IgD-negative memory B cell (primary cell): ENCODE measurements at regions not wholly inside any gene's neighbourhood (a gene's known extent, or its start where the extent isn't known, plus 50 kb on each side); places are given as distances from the start of the nearest gene placed in this dataset.
"Not testable (repeated sequence)": the region's sequence is repeated elsewhere in the genome, so short reads cannot be mapped to it uniquely, and the experiment has no call there.

Source experiments
- H3K27ac Mint-ChIP-seq, 3 donors: one replicate each; pipeline ENCODE4 v1.8.0; 2020 to 2022; ENCODE audit warnings: mild to moderate bottlenecking in 3 of 3, mixed read lengths in 3 of 3, moderate library complexity in 1 of 3
- H3K27me3 Mint-ChIP-seq: one replicate; pipeline ENCODE4 v1.8.0; 2021; ENCODE audit warnings: mixed read lengths
- H3K36me3 Mint-ChIP-seq: one replicate; pipeline ENCODE4 v1.8.0; 2020; ENCODE audit warnings: mild to moderate bottlenecking, mixed read lengths
- H3K4me1 Mint-ChIP-seq, 3 donors: one replicate each; pipeline ENCODE4 v1.8.0; 2020 to 2022; ENCODE audit warnings: mixed read lengths in 3 of 3, mild to moderate bottlenecking in 1 of 3
- H3K4me3 Mint-ChIP-seq, 4 donors: one replicate each; pipeline ENCODE4 v1.8.0; 2020 to 2022; ENCODE audit warnings: mild to moderate bottlenecking in 4 of 4, mixed read lengths in 4 of 4, moderate library complexity in 3 of 4
- H3K9me3 Mint-ChIP-seq, 3 donors: one replicate each; pipeline ENCODE4 v1.8.0; 2020 to 2021; ENCODE audit warnings: mixed read lengths in 3 of 3, mild to moderate bottlenecking in 1 of 3

- H3K36me3 Mint-ChIP-seq: no peaks in the 10 kb centered on the region
- H3K27me3 Mint-ChIP-seq: no peaks in the 10 kb centered on the region
- H3K27ac Mint-ChIP-seq: no peak overlapping the region
- H3K4me3 Mint-ChIP-seq: no peak overlapping the region
- H3K9me3 Mint-ChIP-seq: peaks cover 0 to 5% (median 0%) of the 10 kb centered on the region in 3 donors
- no peaks in the 10 kb centered on the region for H3K4me1 Mint-ChIP-seq
Observed at GRCh38 chr3:124140746-124141145, 148.8 kb upstream of the ROPN1 start.

GRCh38 chr3:124142389-124142970, 150.6 kb upstream of the ROPN1 start:
- Mint-ChIP-seq H3K4me3 (no peak overlapping the region), H3K4me1 (no peaks in the 10 kb centered on the region), H3K27ac (no peak overlapping the region), H3K36me3 (no peaks in the 10 kb centered on the region), H3K27me3 (no peaks in the 10 kb centered on the region), H3K9me3 (peaks cover 0 to 3% (median 0%) of the 10 kb centered on the region in 3 donors)

GRCh38 chr3:124143047-124143446, 151.1 kb upstream of the ROPN1 start:
- Mint-ChIP-seq H3K9me3 (peaks cover 0 to 3% (median 0%) of the 10 kb centered on the region in 3 donors), H3K27ac (no peak overlapping the region), H3K4me1 (no peaks in the 10 kb centered on the region), H3K36me3 (no peaks in the 10 kb centered on the region), H3K4me3 (no peak overlapping the region), H3K27me3 (no peaks in the 10 kb centered on the region)

- no peaks in the 10 kb centered on the region for H3K4me1 Mint-ChIP-seq
- H3K27me3 Mint-ChIP-seq: no peaks in the 10 kb centered on the region
- no peaks in the 10 kb centered on the region for H3K36me3 Mint-ChIP-seq
- peaks cover 0 to 3% (median 0%) of the 10 kb centered on the region in 3 donors for H3K9me3 Mint-ChIP-seq
- H3K27ac Mint-ChIP-seq: no peak overlapping the region
- H3K4me3 Mint-ChIP-seq: no peak overlapping the region
Observed at GRCh38 chr3:124144035-124144814, 152.3 kb upstream of the ROPN1 start.

- no peaks in the 10 kb centered on the region for H3K36me3 Mint-ChIP-seq
- no peak overlapping the region for H3K27ac Mint-ChIP-seq
Observed at GRCh38 chr3:124147429-124147828, 155.5 kb upstream of the ROPN1 start.

GRCh38 chr3:124147946-124148345, 156.0 kb upstream of the ROPN1 start:
- Mint-ChIP-seq H3K36me3 (no peaks in the 10 kb centered on the region), H3K4me1 (no peaks in the 10 kb centered on the region), H3K27ac (no peak overlapping the region), H3K4me3 (no peak overlapping the region), H3K27me3 (no peaks in the 10 kb centered on the region), H3K9me3 (peaks cover 0 to 3% (median 0%) of the 10 kb centered on the region in 3 donors)

More at GRCh38 chr3:124147429-124147828, 155.5 kb upstream of the ROPN1 start:
- H3K4me1 Mint-ChIP-seq: no peaks in the 10 kb centered on the region
- no peak overlapping the region for H3K4me3 Mint-ChIP-seq
- H3K9me3 Mint-ChIP-seq: peaks cover 0 to 3% (median 0%) of the 10 kb centered on the region in 3 donors
- H3K27me3 Mint-ChIP-seq: no peaks in the 10 kb centered on the region

GRCh38 chr3:124149081-124149480, 157.2 kb upstream of the ROPN1 start:
- no peaks in the 10 kb centered on the region for H3K27me3 Mint-ChIP-seq
- no peak overlapping the region for H3K27ac Mint-ChIP-seq
- no peaks in the 10 kb centered on the region for H3K36me3 Mint-ChIP-seq

GRCh38 chr3:124149771-124150170, 157.8 kb upstream of the ROPN1 start:
- Mint-ChIP-seq H3K9me3 (no peaks in the 10 kb centered on the region), H3K36me3 (no peaks in the 10 kb centered on the region), H3K4me1 (no peaks in the 10 kb centered on the region), H3K4me3 (no peak overlapping the region), H3K27ac (no peak overlapping the region), H3K27me3 (no peaks in the 10 kb centered on the region)

More at GRCh38 chr3:124149081-124149480, 157.2 kb upstream of the ROPN1 start:
- peaks cover 0 to 3% (median 0%) of the 10 kb centered on the region in 3 donors for H3K9me3 Mint-ChIP-seq
- no peaks in the 10 kb centered on the region for H3K4me1 Mint-ChIP-seq
- H3K4me3 Mint-ChIP-seq: no peak overlapping the region

- not testable (repeated sequence) for H3K4me1 Mint-ChIP-seq, H3K9me3 Mint-ChIP-seq, H3K27ac Mint-ChIP-seq, H3K36me3 Mint-ChIP-seq, H3K4me3 Mint-ChIP-seq, H3K27me3 Mint-ChIP-seq
Observed at GRCh38 chr3:124152891-124153290, 161.0 kb upstream of the ROPN1 start.

GRCh38 chr3:124156866-124157712, 165.2 kb upstream of the ROPN1 start:
- Mint-ChIP-seq H3K4me3 (no peak overlapping the region), H3K9me3 (peaks cover 0 to 4% (median 3%) of the 10 kb centered on the region in 3 donors), H3K27ac (no peak overlapping the region), H3K36me3 (no peaks in the 10 kb centered on the region), H3K4me1 (no peaks in the 10 kb centered on the region), H3K27me3 (peaks cover 7% of the 10 kb centered on the region)

GRCh38 chr3:124157748-124158147, 165.8 kb upstream of the ROPN1 start:
- no peaks in the 10 kb centered on the region for H3K4me1 Mint-ChIP-seq

GRCh38 chr3:124158168-124158881, 166.4 kb upstream of the ROPN1 start:
- Mint-ChIP-seq H3K36me3 (no peaks in the 10 kb centered on the region), H3K9me3 (peaks cover 0 to 4% (median 3%) of the 10 kb centered on the region in 3 donors), H3K4me1 (no peaks in the 10 kb centered on the region), H3K27me3 (peaks cover 7% of the 10 kb centered on the region), H3K4me3 (no peak overlapping the region), H3K27ac (no peak overlapping the region)

More at GRCh38 chr3:124157748-124158147, 165.8 kb upstream of the ROPN1 start:
- H3K27me3 Mint-ChIP-seq: peaks cover 7% of the 10 kb centered on the region
- no peaks in the 10 kb centered on the region for H3K36me3 Mint-ChIP-seq
- no peak overlapping the region for H3K4me3 Mint-ChIP-seq
- H3K9me3 Mint-ChIP-seq: peaks cover 0 to 4% (median 3%) of the 10 kb centered on the region in 3 donors
- no peak overlapping the region for H3K27ac Mint-ChIP-seq

GRCh38 chr3:124161448-124161847, 169.5 kb upstream of the ROPN1 start:
- Mint-ChIP-seq H3K27ac (no peak overlapping the region), H3K36me3 (no peaks in the 10 kb centered on the region), H3K4me3 (no peak overlapping the region), H3K27me3 (peaks cover 10% of the 10 kb centered on the region), H3K9me3 (no peaks in the 10 kb centered on the region), H3K4me1 (no peaks in the 10 kb centered on the region)

- H3K9me3 Mint-ChIP-seq: no peaks in the 10 kb centered on the region
- H3K4me3 Mint-ChIP-seq: no peak overlapping the region
- no peaks in the 10 kb centered on the region for H3K36me3 Mint-ChIP-seq
- peaks cover 3% of the 10 kb centered on the region for H3K27me3 Mint-ChIP-seq
- no peak overlapping the region for H3K27ac Mint-ChIP-seq
- H3K4me1 Mint-ChIP-seq: no peaks in the 10 kb centered on the region
Observed at GRCh38 chr3:124163689-124164088, 171.8 kb upstream of the ROPN1 start.

- Mint-ChIP-seq H3K36me3 (no peaks in the 10 kb centered on the region), H3K27me3 (peaks cover 4% of the 10 kb centered on the region), H3K9me3 (no peaks in the 10 kb centered on the region), H3K27ac (no peak overlapping the region), H3K4me3 (no peak overlapping the region), H3K4me1 (no peaks in the 10 kb centered on the region)
Observed at GRCh38 chr3:124168271-124168670, 176.3 kb upstream of the ROPN1 start.
